HEK293 (cell line): ENCODE measurements at regions not wholly inside any gene's neighbourhood (a gene's known extent, or its start where the extent isn't known, plus 50 kb on each side); places are given as distances from the start of the nearest gene placed in this dataset.

Experiments
- CTCF ChIA-PET: fragments of 350-600 bp; formaldehyde crosslinking; extraction: SDS; loops from one replicate; lab custom pipeline; 2021; ENCODE audit warnings: antibody characterized with exemption; lab: Yijun Ruan, JAX
- POLR2A ChIA-PET: fragments of 300-600 bp; formaldehyde crosslinking; extraction: SDS; loops from one replicate; lab custom pipeline; 2020; ENCODE audit warnings: antibody characterized with exemption, inconsistent platforms; lab: Yijun Ruan, JAX
- H3K27ac ChIP-seq: fragments of 200-500 bp; sonication (Bioruptor generic); 2 replicates; pipeline ENCODE4 v1.5.1; 2014; ENCODE audit warnings: low read depth, low read length, control low read depth, inconsistent platforms; ENCODE audit errors: extremely low read depth
- H3K36me3 ChIP-seq, 2 experiments: fragments of 200-500 bp in 1 of 2; sonication (Bioruptor generic) in 1 of 2; 1 replicate in 1 of 2; 2 replicates in 1 of 2; pipeline ENCODE4 v1.5.1; 2014 to 2017; ENCODE audit warnings: inconsistent platforms in 2 of 2, low read length in 2 of 2; ENCODE audit not compliant: control insufficient read depth in 2 of 2, insufficient read depth in 1 of 2
- H3K4me1 ChIP-seq: fragments of 200-500 bp; sonication (Bioruptor generic); 2 replicates; pipeline ENCODE4 v1.5.1; 2014; ENCODE audit warnings: mild to moderate bottlenecking, low read length, inconsistent platforms; ENCODE audit not compliant: control insufficient read depth, insufficient read depth
- H3K4me3 ChIP-seq: 2 replicates; pipeline ENCODE4 v1.5.1; 2011; ENCODE audit warnings: low read depth, mild to moderate bottlenecking, control low read depth, low read length, moderate library complexity
- H3K9me3 ChIP-seq: fragments of 200-500 bp; sonication (Bioruptor generic); 2 replicates; pipeline ENCODE4 v1.5.1; 2014; ENCODE audit warnings: low read depth, low read length, inconsistent platforms; ENCODE audit not compliant: control insufficient read depth, insufficient read depth
- GLIS1 ChIP-seq: fragments of 450-650 bp; formaldehyde crosslinking; IDR thresholded peaks from 2 replicates; pipeline ENCODE4 v1.5.1; 2016; ENCODE audit warnings: missing biosample characterization, missing genetic modification characterization
- OSR2 ChIP-seq: fragments of 450-650 bp; formaldehyde crosslinking; IDR thresholded peaks from 2 replicates; pipeline ENCODE4 v1.5.1; 2016; ENCODE audit warnings: missing biosample characterization, missing genetic modification characterization
- OVOL3 ChIP-seq: fragments of 450-650 bp; formaldehyde crosslinking; IDR thresholded peaks from 2 replicates; pipeline ENCODE4 v1.5.1; 2016; ENCODE audit warnings: missing biosample characterization, missing genetic modification characterization
- RBAK ChIP-seq: fragments of 450-650 bp; formaldehyde crosslinking; IDR thresholded peaks from 2 replicates; pipeline ENCODE4 v1.5.1; 2016; ENCODE audit warnings: missing biosample characterization, missing genetic modification characterization
- SCRT2 ChIP-seq: fragments of 450-650 bp; formaldehyde crosslinking; IDR thresholded peaks from 2 replicates; pipeline ENCODE4 v1.5.1; 2016; ENCODE audit warnings: missing biosample characterization, missing genetic modification characterization
- TCF7L2 ChIP-seq: IDR thresholded peaks from 2 replicates; pipeline ENCODE4 v1.6.1; 2011; ENCODE audit warnings: low read depth, mild to moderate bottlenecking, inconsistent platforms, low read length, moderate library complexity, borderline replicate concordance
- ZBTB1 ChIP-seq: fragments of 450-650 bp; formaldehyde crosslinking; IDR thresholded peaks from 2 replicates; pipeline ENCODE4 v1.5.1; 2016; ENCODE audit warnings: missing biosample characterization, missing genetic modification characterization
- ZIC2 ChIP-seq: fragments of 450-650 bp; formaldehyde crosslinking; IDR thresholded peaks from 2 replicates; pipeline ENCODE4 v1.5.1; 2016; ENCODE audit warnings: missing biosample characterization, missing genetic modification characterization
- ZNF133 ChIP-seq: fragments of 450-650 bp; formaldehyde crosslinking; IDR thresholded peaks from 2 replicates; pipeline ENCODE4 v1.5.1; 2016; ENCODE audit warnings: missing biosample characterization, missing genetic modification characterization
- ZNF140 ChIP-seq: fragments of 450-650 bp; formaldehyde crosslinking; IDR thresholded peaks from 2 replicates; pipeline ENCODE4 v1.5.1; 2016; ENCODE audit warnings: missing biosample characterization, missing genetic modification characterization
- ZNF146 ChIP-seq: fragments of 450-650 bp; formaldehyde crosslinking; IDR thresholded peaks from 2 replicates; pipeline ENCODE4 v1.5.1; 2016; ENCODE audit warnings: missing biosample characterization, missing genetic modification characterization
- ZNF19 ChIP-seq: fragments of 450-650 bp; formaldehyde crosslinking; IDR thresholded peaks from 2 replicates; pipeline ENCODE4; 2016; ENCODE audit warnings: missing biosample characterization, missing genetic modification characterization, low read depth
- ZNF423 ChIP-seq: fragments of 450-650 bp; formaldehyde crosslinking; IDR thresholded peaks from 2 replicates; pipeline ENCODE4 v1.5.1; 2016; ENCODE audit warnings: missing biosample characterization, missing genetic modification characterization
- ZNF561 ChIP-seq: fragments of 450-650 bp; IDR thresholded peaks from 2 replicates; pipeline ENCODE4 v1.5.1; 2018; ENCODE audit warnings: missing biosample characterization, missing genetic modification characterization, borderline replicate concordance
- ZNF596 ChIP-seq: fragments of 450-650 bp; IDR thresholded peaks from 2 replicates; pipeline ENCODE4 v1.5.0; 2018; ENCODE audit warnings: missing biosample characterization, mild to moderate bottlenecking, missing genetic modification characterization, moderate library complexity
- ZNF610 ChIP-seq: fragments of 450-650 bp; formaldehyde crosslinking; IDR thresholded peaks from 2 replicates; pipeline ENCODE4 v1.5.1; 2016; ENCODE audit warnings: missing biosample characterization, missing genetic modification characterization, borderline replicate concordance
- ZNF623 ChIP-seq: fragments of 450-650 bp; formaldehyde crosslinking; IDR thresholded peaks from 2 replicates; pipeline ENCODE4 v1.5.1; 2016; ENCODE audit warnings: missing biosample characterization, missing genetic modification characterization
- ZNF626 ChIP-seq: fragments of 450-650 bp; sonication (Bioruptor Pico); formaldehyde crosslinking; IDR thresholded peaks from 2 replicates; pipeline ENCODE4 v1.5.1; 2018; ENCODE audit warnings: missing biosample characterization, missing genetic modification characterization, inconsistent platforms
- ZNF654 ChIP-seq: fragments of 450-650 bp; formaldehyde crosslinking; IDR thresholded peaks from 2 replicates; pipeline ENCODE4 v1.5.1; 2016; ENCODE audit warnings: low read depth, missing biosample characterization, missing genetic modification characterization
- ZNF664 ChIP-seq: fragments of 450-650 bp; formaldehyde crosslinking; IDR thresholded peaks from 2 replicates; pipeline ENCODE4 v1.5.1; 2016; ENCODE audit warnings: missing biosample characterization, missing genetic modification characterization
- ZSCAN16 ChIP-seq: fragments of 450-650 bp; formaldehyde crosslinking; IDR thresholded peaks from 2 replicates; pipeline ENCODE4 v1.5.1; 2016; ENCODE audit warnings: missing biosample characterization, missing genetic modification characterization
- ZXDB ChIP-seq: fragments of 450-650 bp; formaldehyde crosslinking; IDR thresholded peaks from 2 replicates; pipeline ENCODE4 v1.5.1; 2016; ENCODE audit warnings: missing biosample characterization, missing genetic modification characterization
- TF ChIP-seq, protein P1 (sequence below): fragments of 450-650 bp; formaldehyde crosslinking; IDR thresholded peaks from 2 replicates; pipeline ENCODE4 v1.5.1; 2016; ENCODE audit warnings: missing biosample characterization, missing genetic modification characterization
- TF ChIP-seq, protein P2 (sequence below): fragments of 450-650 bp; IDR thresholded peaks from 2 replicates; pipeline ENCODE4 v1.5.1; 2018; ENCODE audit warnings: missing biosample characterization, missing genetic modification characterization
- TF ChIP-seq, protein P3 (sequence below): fragments of 450-650 bp; formaldehyde crosslinking; IDR thresholded peaks from 2 replicates; pipeline ENCODE4 v1.5.1; 2016; ENCODE audit warnings: missing biosample characterization, missing genetic modification characterization, borderline replicate concordance
- TF ChIP-seq, protein P4 (sequence below): fragments of 450-650 bp; formaldehyde crosslinking; IDR thresholded peaks from 2 replicates; pipeline ENCODE4 v1.5.1; 2016; ENCODE audit warnings: missing biosample characterization, missing genetic modification characterization
- TF ChIP-seq, protein P5 (sequence below): fragments of 450-650 bp; formaldehyde crosslinking; IDR thresholded peaks from 2 replicates; pipeline ENCODE4 v1.5.1; 2016; ENCODE audit warnings: missing biosample characterization, missing genetic modification characterization

DNA sequence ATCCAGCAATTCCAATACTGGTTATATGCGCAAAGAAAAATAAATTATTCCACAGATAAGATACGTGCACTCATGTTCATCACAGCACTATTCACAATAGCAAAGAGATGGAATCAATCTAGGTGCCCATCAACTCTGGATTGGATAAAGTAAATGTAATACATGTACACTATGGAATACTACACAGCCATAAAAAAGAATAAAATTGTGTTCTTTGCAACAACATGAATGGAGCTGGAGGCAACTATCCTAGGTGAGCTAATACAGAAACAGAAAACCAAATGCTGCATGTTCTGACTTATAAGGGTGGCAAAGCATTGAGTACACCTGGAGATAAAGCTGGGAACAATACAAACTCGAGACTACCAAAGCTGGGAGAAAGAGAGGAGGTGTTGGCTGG lies 787.3 kb downstream of the KCNT2 start:
- CTCF ChIA-PET, result no interaction called here
- H3K9me3 ChIP-seq, result no peaks in the 10 kb centered on the region
- H3K4me3 ChIP-seq, result no peak overlapping the region
- TF ChIP-seq, protein P1, sequence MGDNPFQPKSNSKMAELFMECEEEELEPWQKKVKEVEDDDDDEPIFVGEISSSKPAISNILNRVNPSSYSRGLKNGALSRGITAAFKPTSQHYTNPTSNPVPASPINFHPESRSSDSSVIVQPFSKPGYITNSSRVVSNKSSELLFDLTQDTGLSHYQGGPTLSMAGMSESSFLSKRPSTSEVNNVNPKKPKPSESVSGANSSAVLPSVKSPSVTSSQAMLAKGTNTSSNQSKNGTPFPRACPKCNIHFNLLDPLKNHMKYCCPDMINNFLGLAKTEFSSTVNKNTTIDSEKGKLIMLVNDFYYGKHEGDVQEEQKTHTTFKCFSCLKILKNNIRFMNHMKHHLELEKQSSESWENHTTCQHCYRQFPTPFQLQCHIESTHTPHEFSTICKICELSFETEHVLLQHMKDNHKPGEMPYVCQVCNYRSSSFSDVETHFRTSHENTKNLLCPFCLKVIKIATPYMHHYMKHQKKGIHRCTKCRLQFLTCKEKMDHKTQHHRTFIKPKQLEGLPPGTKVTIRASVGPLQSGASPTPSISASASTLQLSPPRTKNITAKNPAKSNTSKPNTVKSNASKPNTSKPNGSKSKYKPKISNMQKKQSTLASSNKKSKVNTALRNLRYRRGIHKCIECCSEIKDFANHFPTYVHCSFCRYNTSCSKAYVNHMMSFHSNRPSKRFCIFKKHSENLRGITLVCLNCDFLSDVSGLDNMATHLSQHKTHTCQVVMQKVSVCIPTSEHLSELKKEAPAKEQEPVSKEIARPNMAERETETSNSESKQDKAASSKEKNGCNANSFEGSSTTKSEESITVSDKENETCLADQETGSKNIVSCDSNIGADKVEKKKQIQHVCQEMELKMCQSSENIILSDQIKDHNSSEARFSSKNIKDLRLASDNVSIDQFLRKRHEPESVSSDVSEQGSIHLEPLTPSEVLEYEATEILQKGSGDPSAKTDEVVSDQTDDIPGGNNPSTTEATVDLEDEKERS (tag by site-specific recombination), result no peak
- TF ChIP-seq RBAK (tag by site-specific recombination), result no peak
- TF ChIP-seq SCRT2 (tag by site-specific recombination), result no peak
- TF ChIP-seq ZNF19 (tag by site-specific recombination), result no peak
- TF ChIP-seq OSR2, result no peak
- TF ChIP-seq ZNF596, result no peak
- no peak for TF ChIP-seq ZNF140
- TF ChIP-seq ZNF623 (tag by site-specific recombination), result no peak
- TF ChIP-seq ZNF133 (tag by site-specific recombination), result no peak
- TF ChIP-seq, protein P2, sequence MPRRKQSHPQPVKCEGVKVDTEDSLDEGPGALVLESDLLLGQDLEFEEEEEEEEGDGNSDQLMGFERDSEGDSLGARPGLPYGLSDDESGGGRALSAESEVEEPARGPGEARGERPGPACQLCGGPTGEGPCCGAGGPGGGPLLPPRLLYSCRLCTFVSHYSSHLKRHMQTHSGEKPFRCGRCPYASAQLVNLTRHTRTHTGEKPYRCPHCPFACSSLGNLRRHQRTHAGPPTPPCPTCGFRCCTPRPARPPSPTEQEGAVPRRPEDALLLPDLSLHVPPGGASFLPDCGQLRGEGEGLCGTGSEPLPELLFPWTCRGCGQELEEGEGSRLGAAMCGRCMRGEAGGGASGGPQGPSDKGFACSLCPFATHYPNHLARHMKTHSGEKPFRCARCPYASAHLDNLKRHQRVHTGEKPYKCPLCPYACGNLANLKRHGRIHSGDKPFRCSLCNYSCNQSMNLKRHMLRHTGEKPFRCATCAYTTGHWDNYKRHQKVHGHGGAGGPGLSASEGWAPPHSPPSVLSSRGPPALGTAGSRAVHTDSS (tag by site-specific recombination), result no peak
- no peak for TF ChIP-seq ZNF561 (tag by site-specific recombination)
- TF ChIP-seq ZNF146 (tag by site-specific recombination), result no peak
- TF ChIP-seq ZSCAN16 (tag by site-specific recombination), result no peak
- TF ChIP-seq TCF7L2, result no peak
- no peak for TF ChIP-seq ZBTB1 (tag by site-specific recombination)
- TF ChIP-seq ZNF610 (tag by site-specific recombination), result no peak
- TF ChIP-seq ZXDB (tag by site-specific recombination), result no peak
- POLR2A ChIA-PET, result no interaction called here
- H3K4me1 ChIP-seq, result no peaks in the 10 kb centered on the region
- H3K27ac ChIP-seq, result no peak overlapping the region
- no peaks in the 10 kb centered on the region for H3K36me3 ChIP-seq

DNA sequence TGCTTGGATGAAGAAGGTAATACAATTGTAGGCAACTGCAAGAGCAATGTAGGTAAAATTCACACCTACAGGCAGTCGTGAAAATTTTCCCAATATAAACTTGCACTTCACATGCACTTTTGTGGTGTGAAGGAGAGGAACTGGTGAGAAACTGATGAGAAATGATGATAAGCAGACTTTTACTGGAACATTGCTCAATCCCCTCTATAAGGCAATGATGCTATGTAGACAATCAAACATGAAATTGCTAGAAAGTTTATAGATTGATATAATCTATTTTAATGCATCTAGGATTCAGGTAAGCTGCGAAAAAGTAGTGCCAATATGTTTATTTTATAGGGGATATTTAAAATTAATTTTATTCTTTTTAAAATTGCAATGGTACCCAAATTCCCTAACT lies 802.2 kb downstream of the KCNT2 start:
- Histone ChIP-seq H3K4me1 (no peaks in the 10 kb centered on the region), H3K27ac (no peak overlapping the region), H3K4me3 (no peak overlapping the region), H3K36me3 (no peaks in the 10 kb centered on the region), H3K9me3 (no peaks in the 10 kb centered on the region)
- ChIA-PET CTCF (no interaction called here), POLR2A (no interaction called here)
- TF ChIP-seq, protein P3, sequence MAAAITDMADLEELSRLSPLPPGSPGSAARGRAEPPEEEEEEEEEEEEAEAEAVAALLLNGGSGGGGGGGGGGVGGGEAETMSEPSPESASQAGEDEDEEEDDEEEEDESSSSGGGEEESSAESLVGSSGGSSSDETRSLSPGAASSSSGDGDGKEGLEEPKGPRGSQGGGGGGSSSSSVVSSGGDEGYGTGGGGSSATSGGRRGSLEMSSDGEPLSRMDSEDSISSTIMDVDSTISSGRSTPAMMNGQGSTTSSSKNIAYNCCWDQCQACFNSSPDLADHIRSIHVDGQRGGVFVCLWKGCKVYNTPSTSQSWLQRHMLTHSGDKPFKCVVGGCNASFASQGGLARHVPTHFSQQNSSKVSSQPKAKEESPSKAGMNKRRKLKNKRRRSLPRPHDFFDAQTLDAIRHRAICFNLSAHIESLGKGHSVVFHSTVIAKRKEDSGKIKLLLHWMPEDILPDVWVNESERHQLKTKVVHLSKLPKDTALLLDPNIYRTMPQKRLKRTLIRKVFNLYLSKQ (tag by site-specific recombination), result no peak
- TF ChIP-seq OVOL3, result no peak
- TF ChIP-seq GLIS1, result no peak
- TF ChIP-seq ZNF654 (tag by site-specific recombination), result no peak
- TF ChIP-seq ZNF626 (tag by site-specific recombination), result no peak
- TF ChIP-seq, protein P4, sequence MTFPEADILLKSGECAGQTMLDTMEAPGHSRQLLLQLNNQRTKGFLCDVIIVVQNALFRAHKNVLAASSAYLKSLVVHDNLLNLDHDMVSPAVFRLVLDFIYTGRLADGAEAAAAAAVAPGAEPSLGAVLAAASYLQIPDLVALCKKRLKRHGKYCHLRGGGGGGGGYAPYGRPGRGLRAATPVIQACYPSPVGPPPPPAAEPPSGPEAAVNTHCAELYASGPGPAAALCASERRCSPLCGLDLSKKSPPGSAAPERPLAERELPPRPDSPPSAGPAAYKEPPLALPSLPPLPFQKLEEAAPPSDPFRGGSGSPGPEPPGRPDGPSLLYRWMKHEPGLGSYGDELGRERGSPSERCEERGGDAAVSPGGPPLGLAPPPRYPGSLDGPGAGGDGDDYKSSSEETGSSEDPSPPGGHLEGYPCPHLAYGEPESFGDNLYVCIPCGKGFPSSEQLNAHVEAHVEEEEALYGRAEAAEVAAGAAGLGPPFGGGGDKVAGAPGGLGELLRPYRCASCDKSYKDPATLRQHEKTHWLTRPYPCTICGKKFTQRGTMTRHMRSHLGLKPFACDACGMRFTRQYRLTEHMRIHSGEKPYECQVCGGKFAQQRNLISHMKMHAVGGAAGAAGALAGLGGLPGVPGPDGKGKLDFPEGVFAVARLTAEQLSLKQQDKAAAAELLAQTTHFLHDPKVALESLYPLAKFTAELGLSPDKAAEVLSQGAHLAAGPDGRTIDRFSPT (tag by site-specific recombination), result no peak
- no peak for TF ChIP-seq ZIC2
- TF ChIP-seq, protein P5, sequence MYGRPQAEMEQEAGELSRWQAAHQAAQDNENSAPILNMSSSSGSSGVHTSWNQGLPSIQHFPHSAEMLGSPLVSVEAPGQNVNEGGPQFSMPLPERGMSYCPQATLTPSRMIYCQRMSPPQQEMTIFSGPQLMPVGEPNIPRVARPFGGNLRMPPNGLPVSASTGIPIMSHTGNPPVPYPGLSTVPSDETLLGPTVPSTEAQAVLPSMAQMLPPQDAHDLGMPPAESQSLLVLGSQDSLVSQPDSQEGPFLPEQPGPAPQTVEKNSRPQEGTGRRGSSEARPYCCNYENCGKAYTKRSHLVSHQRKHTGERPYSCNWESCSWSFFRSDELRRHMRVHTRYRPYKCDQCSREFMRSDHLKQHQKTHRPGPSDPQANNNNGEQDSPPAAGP, result no peak
- TF ChIP-seq ZNF423 (tag by site-specific recombination), result no peak
- TF ChIP-seq ZNF664, result no peak
